ENCODE measurements at regions not wholly inside any gene's neighbourhood (a gene's known extent, or its start where the extent isn't known, plus 50 kb on each side); places are given as distances from the start of the nearest gene placed in this dataset.

DNA sequence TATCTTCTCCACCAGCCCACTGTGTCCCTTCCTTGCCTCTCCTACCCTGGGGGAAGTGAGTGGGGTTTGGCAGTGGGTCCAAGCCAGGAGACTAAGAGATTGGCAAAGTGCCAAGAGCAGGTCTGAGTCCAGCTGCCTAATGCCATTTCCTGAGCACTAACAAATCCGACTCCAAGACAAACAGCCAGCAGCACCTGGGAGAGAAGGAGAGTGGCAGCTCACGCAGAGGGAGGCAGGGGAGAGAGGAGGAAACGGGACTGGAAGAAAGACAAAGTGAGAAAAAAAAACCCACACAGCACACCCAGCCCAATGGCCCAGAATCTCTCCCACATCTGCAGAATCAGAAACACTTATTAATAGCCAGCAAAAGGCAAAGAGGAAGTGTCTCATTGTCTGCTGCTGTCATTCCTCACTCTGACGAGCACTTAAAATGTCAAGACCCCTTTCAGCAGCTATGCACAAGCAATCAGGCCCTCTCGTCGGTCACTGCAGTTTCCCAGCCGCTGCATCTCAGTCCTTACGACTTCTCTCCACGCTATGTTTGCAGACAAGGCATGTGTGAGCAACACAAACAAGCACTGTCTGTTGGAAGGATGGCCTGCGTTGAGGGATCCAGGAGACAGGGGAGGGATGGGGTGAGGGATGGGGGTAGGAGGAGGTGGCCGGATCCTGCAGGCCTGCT is 558.4 kb upstream of the CADM1 start:
- DNase-seq = no peak
- H4K91ac ChIP-seq (ENCODE audit: low read depth, low read length) = peak overlapping the region; percentile 95
- peak overlapping the region; percentile 62 for H2AK5ac ChIP-seq (ENCODE audit: low read length)
- peak overlapping the region; percentile 88 for H2BK120ac ChIP-seq (ENCODE audit: insufficient read depth, low read length, poor library complexity)
- peak overlapping the region; percentile 92 for H3K27ac ChIP-seq (ENCODE audit: low read depth, low read length)
- H3K27me3 ChIP-seq (ENCODE audit: insufficient read depth, low read length) = no peaks in the 10 kb centered on the region
- no peak overlapping the region for H4K12ac ChIP-seq (ENCODE audit: low read depth, low read length)
- no peak overlapping the region for H3K4me2 ChIP-seq (ENCODE audit: low read length)
- no peaks in the 10 kb centered on the region for H3K36me3 ChIP-seq (ENCODE audit: control insufficient read depth in 1 of 2, insufficient read depth in 2 of 2, low read length in 2 of 2)
- no peak overlapping the region for H3K4me3 ChIP-seq (ENCODE audit: low read depth, low read length)
- H3K9ac ChIP-seq (ENCODE audit: low read length) = no peak overlapping the region
- peaks cover 26 to 46% of the 10 kb centered on the region in 2 experiments for H3K4me1 ChIP-seq (ENCODE audit: control insufficient read depth in 1 of 2, insufficient read depth in 2 of 2, low read length in 2 of 2)
- peak overlapping the region; percentile 89 for H3K14ac ChIP-seq (ENCODE audit: low read length)
- no peak overlapping the region for H2AFZ ChIP-seq (ENCODE audit: insufficient read depth, low read length, poor library complexity)
- peaks cover 3% of the 10 kb centered on the region for H3K79me2 ChIP-seq (ENCODE audit: control insufficient read depth, insufficient read depth, low read length, poor library complexity)
- H3K9me3 ChIP-seq (ENCODE audit: insufficient read depth, low read depth, low read length) = no peaks in the 10 kb centered on the region
- H2BK5ac ChIP-seq (ENCODE audit: low read depth, low read length, poor library complexity) = peak overlapping the region; percentile 86
- peak overlapping the region; percentile 53 for H2BK12ac ChIP-seq (ENCODE audit: low read length)
- peak overlapping the region; percentile 54 for H3K18ac ChIP-seq (ENCODE audit: low read length)
- H3K23ac ChIP-seq (ENCODE audit: low read length) = no peak overlapping the region
- peaks cover 41% of the 10 kb centered on the region for H3K79me1 ChIP-seq (ENCODE audit: low read length)
- H4K8ac ChIP-seq (ENCODE audit: low read depth, low read length) = peak overlapping the region; percentile 67
- WGBS (ENCODE audit: extremely low coverage, insufficient coverage, insufficient read length) = no CpG with 5 or more reads among the region's 11 CpGs
- H3K4ac ChIP-seq (ENCODE audit: low read depth, low read length) = peak overlapping the region; percentile 8

- H3K36me3 ChIP-seq (ENCODE audit: control insufficient read depth in 1 of 2, insufficient read depth in 2 of 2, low read length in 2 of 2) = no peaks in the 10 kb centered on the region
- H4K12ac ChIP-seq (ENCODE audit: low read depth, low read length) = no peak overlapping the region
- H4K8ac ChIP-seq (ENCODE audit: low read depth, low read length) = peak overlapping the region; percentile 67
- H3K79me2 ChIP-seq (ENCODE audit: control insufficient read depth, insufficient read depth, low read length, poor library complexity) = peaks cover 3% of the 10 kb centered on the region
- peaks cover 26 to 46% of the 10 kb centered on the region in 2 experiments for H3K4me1 ChIP-seq (ENCODE audit: control insufficient read depth in 1 of 2, insufficient read depth in 2 of 2, low read length in 2 of 2)
- peak overlapping the region; percentile 92 for H3K27ac ChIP-seq (ENCODE audit: low read depth, low read length)
- no peak overlapping the region for H3K9ac ChIP-seq (ENCODE audit: low read length)
- peaks cover 44% of the 10 kb centered on the region for H3K79me1 ChIP-seq (ENCODE audit: low read length)
- H4K91ac ChIP-seq (ENCODE audit: low read depth, low read length) = peak overlapping the region; percentile 95
- peak overlapping the region; percentile 86 for H2BK5ac ChIP-seq (ENCODE audit: low read depth, low read length, poor library complexity)
- peak overlapping the region; percentile 54 for H3K18ac ChIP-seq (ENCODE audit: low read length)
- H3K4me2 ChIP-seq (ENCODE audit: low read length) = no peak overlapping the region
- H2BK120ac ChIP-seq (ENCODE audit: insufficient read depth, low read length, poor library complexity) = peak overlapping the region; percentile 88
- H3K23ac ChIP-seq (ENCODE audit: low read length) = no peak overlapping the region
- H3K4ac ChIP-seq (ENCODE audit: low read depth, low read length) = peak overlapping the region; percentile 8
- H3K4me3 ChIP-seq (ENCODE audit: low read depth, low read length) = no peak overlapping the region
- H3K14ac ChIP-seq (ENCODE audit: low read length) = peak overlapping the region; percentile 89
- H2BK12ac ChIP-seq (ENCODE audit: low read length) = peak overlapping the region; percentile 53
- H3K9me3 ChIP-seq (ENCODE audit: insufficient read depth, low read depth, low read length) = no peaks in the 10 kb centered on the region
- H2AFZ ChIP-seq (ENCODE audit: insufficient read depth, low read length, poor library complexity) = no peak overlapping the region
- no peak for DNase-seq
- peak overlapping the region; percentile 62 for H2AK5ac ChIP-seq (ENCODE audit: low read length)
- no peaks in the 10 kb centered on the region for H3K27me3 ChIP-seq (ENCODE audit: insufficient read depth, low read length)
- WGBS (ENCODE audit: extremely low coverage, insufficient coverage, insufficient read length) = no CpG with 5 or more reads among the region's 4 CpGs
Observed at GRCh38 chr11:116062129-116062489, 557.9 kb upstream of the CADM1 start.

- no CpG with 5 or more reads among the region's 4 CpGs for WGBS (ENCODE audit: extremely low coverage, insufficient coverage, insufficient read length)
- no peak overlapping the region for H4K12ac ChIP-seq (ENCODE audit: low read depth, low read length)
Observed at GRCh38 chr11:116061322-116061721, 557.1 kb upstream of the CADM1 start.

GRCh38 chr11:116059919-116060318 is 555.7 kb upstream of the CADM1 start:
- Histone ChIP-seq H3K4me3 (ENCODE audit: low read depth, low read length) (no peak overlapping the region), H4K12ac (ENCODE audit: low read depth, low read length) (no peak overlapping the region), H4K8ac (ENCODE audit: low read depth, low read length) (peak overlapping the region; percentile 49), H3K27ac (ENCODE audit: low read depth, low read length) (no peak overlapping the region), H3K36me3 (ENCODE audit: control insufficient read depth in 1 of 2, insufficient read depth in 2 of 2, low read length in 2 of 2) (no peaks in the 10 kb centered on the region), H3K27me3 (ENCODE audit: insufficient read depth, low read length) (no peaks in the 10 kb centered on the region), H3K79me2 (ENCODE audit: control insufficient read depth, insufficient read depth, low read length, poor library complexity) (no peaks in the 10 kb centered on the region), H2BK120ac (ENCODE audit: insufficient read depth, low read length, poor library complexity) (peak overlapping the region; percentile 43), H3K23ac (ENCODE audit: low read length) (no peak overlapping the region), H3K4ac (ENCODE audit: low read depth, low read length) (no peak overlapping the region), H3K4me1 (ENCODE audit: control insufficient read depth in 1 of 2, insufficient read depth in 2 of 2, low read length in 2 of 2) (peaks cover 20 to 32% of the 10 kb centered on the region in 2 experiments), H3K79me1 (ENCODE audit: low read length) (peaks cover 33% of the 10 kb centered on the region), H2AFZ (ENCODE audit: insufficient read depth, low read length, poor library complexity) (no peak overlapping the region), H3K4me2 (ENCODE audit: low read length) (no peak overlapping the region), H2AK5ac (ENCODE audit: low read length) (no peak overlapping the region), H3K14ac (ENCODE audit: low read length) (peak overlapping the region; percentile 47), H3K9ac (ENCODE audit: low read length) (no peak overlapping the region), H4K91ac (ENCODE audit: low read depth, low read length) (peak overlapping the region; percentile 41), H2BK5ac (ENCODE audit: low read depth, low read length, poor library complexity) (peak overlapping the region; percentile 47), H2BK12ac (ENCODE audit: low read length) (peak overlapping the region; percentile 65), H3K18ac (ENCODE audit: low read length) (no peak overlapping the region), H3K9me3 (ENCODE audit: insufficient read depth, low read depth, low read length) (no peaks in the 10 kb centered on the region)
- DNase-seq = no peak
- WGBS (ENCODE audit: extremely low coverage, insufficient coverage, insufficient read length) = no CpG with 5 or more reads among the region's 2 CpGs

More at GRCh38 chr11:116061322-116061721, 557.1 kb upstream of the CADM1 start:
- H3K79me2 ChIP-seq (ENCODE audit: control insufficient read depth, insufficient read depth, low read length, poor library complexity) = peaks cover 3% of the 10 kb centered on the region
- no peak overlapping the region for H3K23ac ChIP-seq (ENCODE audit: low read length)
- H3K4me3 ChIP-seq (ENCODE audit: low read depth, low read length) = no peak overlapping the region
- peak overlapping the region; percentile 50 for H3K18ac ChIP-seq (ENCODE audit: low read length)
- peak overlapping the region; percentile 1 for H2AK5ac ChIP-seq (ENCODE audit: low read length)
- peak overlapping the region; percentile 38 for H3K4ac ChIP-seq (ENCODE audit: low read depth, low read length)
- H4K91ac ChIP-seq (ENCODE audit: low read depth, low read length) = peak overlapping the region; percentile 95
- H3K9ac ChIP-seq (ENCODE audit: low read length) = no peak overlapping the region
- peak overlapping the region; percentile 1 for H2BK5ac ChIP-seq (ENCODE audit: low read depth, low read length, poor library complexity)
- no peak for DNase-seq
- H3K79me1 ChIP-seq (ENCODE audit: low read length) = peaks cover 43% of the 10 kb centered on the region
- H3K9me3 ChIP-seq (ENCODE audit: insufficient read depth, low read depth, low read length) = no peaks in the 10 kb centered on the region
- H2BK12ac ChIP-seq (ENCODE audit: low read length) = peak overlapping the region; percentile 53
- peak overlapping the region; percentile 5 for H4K8ac ChIP-seq (ENCODE audit: low read depth, low read length)
- peak overlapping the region; percentile 89 for H3K14ac ChIP-seq (ENCODE audit: low read length)
- H3K4me2 ChIP-seq (ENCODE audit: low read length) = no peak overlapping the region
- no peaks in the 10 kb centered on the region for H3K27me3 ChIP-seq (ENCODE audit: insufficient read depth, low read length)
- H3K4me1 ChIP-seq (ENCODE audit: control insufficient read depth in 1 of 2, insufficient read depth in 2 of 2, low read length in 2 of 2) = peaks cover 26 to 41% of the 10 kb centered on the region in 2 experiments
- peak overlapping the region; percentile 88 for H2BK120ac ChIP-seq (ENCODE audit: insufficient read depth, low read length, poor library complexity)
- no peak overlapping the region for H3K27ac ChIP-seq (ENCODE audit: low read depth, low read length)
- no peak overlapping the region for H2AFZ ChIP-seq (ENCODE audit: insufficient read depth, low read length, poor library complexity)
- no peaks in the 10 kb centered on the region for H3K36me3 ChIP-seq (ENCODE audit: control insufficient read depth in 1 of 2, insufficient read depth in 2 of 2, low read length in 2 of 2)

Measured in trophoblast cell (in vitro differentiated cells and primary cell).